ENCODE measurements at regions not wholly inside any gene's neighbourhood (a gene's known extent, or its start where the extent isn't known, plus 50 kb on each side); places are given as distances from the start of the nearest gene placed in this dataset.

DNA sequence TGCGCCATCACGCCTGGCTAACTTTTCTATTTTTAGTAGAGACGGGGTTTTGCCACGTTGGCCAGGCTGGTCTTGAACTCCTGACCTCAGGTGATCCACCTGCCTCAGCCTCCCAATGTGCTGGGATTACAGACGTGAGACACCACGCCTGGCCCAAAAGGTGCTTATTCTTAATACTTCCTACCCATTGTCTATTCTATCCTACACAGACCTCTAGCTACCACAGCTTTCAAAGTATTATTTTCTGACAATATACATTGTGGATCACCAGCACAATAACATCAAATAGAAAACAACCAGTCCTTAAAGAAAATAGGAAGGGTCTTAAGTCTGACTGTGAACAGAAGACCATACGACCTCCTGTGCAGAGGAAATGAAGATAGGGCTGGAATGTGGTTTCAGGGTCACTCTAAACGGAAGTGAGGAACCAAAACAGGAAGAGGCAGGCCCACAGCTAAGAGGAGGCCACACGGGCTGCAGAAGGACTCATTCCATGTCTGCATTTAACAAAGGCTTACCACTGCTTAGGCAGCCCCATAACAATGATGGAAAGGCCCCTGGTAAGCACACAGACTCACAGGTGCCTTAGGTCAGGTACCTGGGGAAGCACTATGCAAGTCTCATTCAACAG is 115.2 kb downstream of the ZFAND4 start (continued):
- TF ChIP-seq ZFP36 (IDR thresholded peaks at IDR 0.05; ENCODE audit: low read depth, low read length, partially characterized antibody) = no peak
- no peak for TF ChIP-seq ZNF133 (CRISPR knock-in tag; IDR thresholded peaks at IDR 0.05)
- TF ChIP-seq ESRRA (IDR thresholded peaks at IDR 0.05; ENCODE audit: borderline replicate concordance, low read depth) = peak; percentile 91
- no peak for TF ChIP-seq PHB2 (IDR thresholded peaks at IDR 0.05; ENCODE audit: low read depth)
- no peak for TF ChIP-seq STAT5A (IDR thresholded peaks at IDR 0.05; ENCODE audit: borderline replicate concordance, low read length)
- TF ChIP-seq WHSC1 (IDR thresholded peaks at IDR 0.05; ENCODE audit: low read length) = no peak
- TF ChIP-seq FOXJ3 (CRISPR knock-in tag; IDR thresholded peaks at IDR 0.05) = no peak
- TF ChIP-seq ZNF589 (CRISPR knock-in tag; IDR thresholded peaks at IDR 0.05; ENCODE audit: low read depth) = no peak
- TF ChIP-seq ZNF507 (tag; conservative IDR thresholded peaks at IDR 0.05) = no peak
- TF ChIP-seq GTF2E2 (tag; IDR thresholded peaks at IDR 0.05) = no peak
- TF ChIP-seq, protein P1, sequence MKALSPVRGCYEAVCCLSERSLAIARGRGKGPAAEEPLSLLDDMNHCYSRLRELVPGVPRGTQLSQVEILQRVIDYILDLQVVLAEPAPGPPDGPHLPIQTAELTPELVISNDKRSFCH (CRISPR knock-in tag; IDR thresholded peaks at IDR 0.05) = no peak
- TF ChIP-seq, protein P1 (tag; IDR thresholded peaks at IDR 0.05) = no peak
- no peak for TF ChIP-seq ZNF830 (CRISPR knock-in tag; IDR thresholded peaks at IDR 0.05)
- 0 out of 2 replicates have a peak, but pooled peaks have one; percentile 27 for TF ChIP-seq ZBTB1 (CRISPR knock-in tag; IDR thresholded peaks at IDR 0.05; ENCODE audit: borderline replicate concordance, low read depth)
- TF ChIP-seq, protein P2, sequence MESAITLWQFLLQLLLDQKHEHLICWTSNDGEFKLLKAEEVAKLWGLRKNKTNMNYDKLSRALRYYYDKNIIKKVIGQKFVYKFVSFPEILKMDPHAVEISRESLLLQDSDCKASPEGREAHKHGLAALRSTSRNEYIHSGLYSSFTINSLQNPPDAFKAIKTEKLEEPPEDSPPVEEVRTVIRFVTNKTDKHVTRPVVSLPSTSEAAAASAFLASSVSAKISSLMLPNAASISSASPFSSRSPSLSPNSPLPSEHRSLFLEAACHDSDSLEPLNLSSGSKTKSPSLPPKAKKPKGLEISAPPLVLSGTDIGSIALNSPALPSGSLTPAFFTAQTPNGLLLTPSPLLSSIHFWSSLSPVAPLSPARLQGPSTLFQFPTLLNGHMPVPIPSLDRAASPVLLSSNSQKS (CRISPR knock-in tag; IDR thresholded peaks at IDR 0.05) = 0 out of 2 replicates have a peak, but pooled peaks have one; percentile 30
- no peak for TF ChIP-seq PTTG1 (tag; IDR thresholded peaks at IDR 0.05; ENCODE audit: low read depth)
- TF ChIP-seq SRSF9 (IDR thresholded peaks at IDR 0.05; ENCODE audit: borderline replicate concordance, low read depth, low read length) = no peak
- no peak for TF ChIP-seq SETDB1 (IDR thresholded peaks at IDR 0.05; ENCODE audit: low read length)
- no peak for TF ChIP-seq PHB (CRISPR knock-in tag; IDR thresholded peaks at IDR 0.05)
- no peak for TF ChIP-seq ARID1B (IDR thresholded peaks at IDR 0.05)
- peak; percentile 69; the same call in 1 of the 2 replicates for TF ChIP-seq ETV1 (tag; conservative IDR thresholded peaks at IDR 0.05; ENCODE audit: low read depth)
- no peak for TF ChIP-seq ZNF41 (CRISPR knock-in tag; conservative IDR thresholded peaks at IDR 0.05)
- no peak for TF ChIP-seq ZNF764 (CRISPR knock-in tag; IDR thresholded peaks at IDR 0.05; ENCODE audit: low read depth)
- TF ChIP-seq DIDO1 (tag; IDR thresholded peaks at IDR 0.05; ENCODE audit: low read depth) = no peak
- TF ChIP-seq, protein P3, sequence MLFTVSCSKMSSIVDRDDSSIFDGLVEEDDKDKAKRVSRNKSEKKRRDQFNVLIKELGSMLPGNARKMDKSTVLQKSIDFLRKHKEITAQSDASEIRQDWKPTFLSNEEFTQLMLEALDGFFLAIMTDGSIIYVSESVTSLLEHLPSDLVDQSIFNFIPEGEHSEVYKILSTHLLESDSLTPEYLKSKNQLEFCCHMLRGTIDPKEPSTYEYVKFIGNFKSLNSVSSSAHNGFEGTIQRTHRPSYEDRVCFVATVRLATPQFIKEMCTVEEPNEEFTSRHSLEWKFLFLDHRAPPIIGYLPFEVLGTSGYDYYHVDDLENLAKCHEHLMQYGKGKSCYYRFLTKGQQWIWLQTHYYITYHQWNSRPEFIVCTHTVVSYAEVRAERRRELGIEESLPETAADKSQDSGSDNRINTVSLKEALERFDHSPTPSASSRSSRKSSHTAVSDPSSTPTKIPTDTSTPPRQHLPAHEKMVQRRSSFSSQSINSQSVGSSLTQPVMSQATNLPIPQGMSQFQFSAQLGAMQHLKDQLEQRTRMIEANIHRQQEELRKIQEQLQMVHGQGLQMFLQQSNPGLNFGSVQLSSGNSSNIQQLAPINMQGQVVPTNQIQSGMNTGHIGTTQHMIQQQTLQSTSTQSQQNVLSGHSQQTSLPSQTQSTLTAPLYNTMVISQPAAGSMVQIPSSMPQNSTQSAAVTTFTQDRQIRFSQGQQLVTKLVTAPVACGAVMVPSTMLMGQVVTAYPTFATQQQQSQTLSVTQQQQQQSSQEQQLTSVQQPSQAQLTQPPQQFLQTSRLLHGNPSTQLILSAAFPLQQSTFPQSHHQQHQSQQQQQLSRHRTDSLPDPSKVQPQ (CRISPR knock-in tag; IDR thresholded peaks at IDR 0.05; ENCODE audit: borderline replicate concordance) = no peak
- no peak for TF ChIP-seq SIX5 (IDR thresholded peaks at IDR 0.05; ENCODE audit: borderline replicate concordance in 1 of 2, insufficient read depth in 1 of 2, low read depth in 1 of 2, low read length in 2 of 2)
- TF ChIP-seq ZNF785 (CRISPR knock-in tag; IDR thresholded peaks at IDR 0.05) = no peak

Data from K562 (cell line).